HG03103 (cell line): ENCODE measurements at regions not wholly inside any gene's neighbourhood (a gene's known extent, or its start where the extent isn't known, plus 50 kb on each side); places are given as distances from the start of the nearest gene placed in this dataset.

Experiments
- ATAC-seq: cut with Tn5 transposase; IDR thresholded peaks from one replicate; pipeline ENCODE4 v1.9.1; 2021; ENCODE audit warnings: low read depth; ENCODE audit not compliant: unreplicated experiment

DNA sequence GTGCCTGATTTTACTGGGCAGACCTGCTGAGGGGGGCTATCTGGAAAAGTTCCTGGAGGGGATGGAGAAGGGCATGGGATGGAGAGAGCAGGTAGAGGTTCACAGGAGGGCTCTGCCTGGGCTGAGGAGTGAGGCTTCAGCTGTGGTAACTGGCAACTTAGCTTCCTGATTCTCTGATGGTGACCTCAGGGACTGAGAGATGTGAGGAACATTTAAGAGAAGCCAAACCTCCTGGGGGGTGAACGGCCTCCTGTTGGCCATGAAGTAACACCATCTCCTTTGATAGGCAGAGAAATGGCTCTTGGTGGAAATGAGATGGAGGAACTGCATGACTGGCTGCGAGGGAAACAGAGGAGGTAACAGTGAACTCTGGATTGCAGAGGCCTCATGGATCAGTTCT, 97.3 kb upstream of the ROPN1 start:
- ATAC-seq, result no peak

DNA sequence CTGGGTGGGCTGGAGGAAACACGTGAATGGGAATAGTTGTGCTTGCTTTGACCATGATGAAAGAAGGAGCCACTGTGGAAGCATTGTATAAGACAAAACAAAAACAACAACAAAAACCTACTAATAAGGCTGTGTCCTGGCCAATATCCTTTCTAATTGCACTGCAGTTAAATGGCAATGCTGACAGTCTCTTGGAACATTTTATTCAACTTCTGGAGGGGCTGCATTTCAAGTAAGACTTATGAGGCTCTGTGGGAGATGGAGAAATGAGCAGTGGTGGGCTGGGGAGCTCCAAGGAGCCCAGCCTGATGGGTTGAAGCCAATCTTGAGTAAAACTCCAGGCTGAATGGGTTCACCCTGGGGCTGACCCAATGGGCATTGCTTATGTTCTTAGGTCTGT, 99.8 kb upstream of the ROPN1 start:
- no peak for ATAC-seq

DNA sequence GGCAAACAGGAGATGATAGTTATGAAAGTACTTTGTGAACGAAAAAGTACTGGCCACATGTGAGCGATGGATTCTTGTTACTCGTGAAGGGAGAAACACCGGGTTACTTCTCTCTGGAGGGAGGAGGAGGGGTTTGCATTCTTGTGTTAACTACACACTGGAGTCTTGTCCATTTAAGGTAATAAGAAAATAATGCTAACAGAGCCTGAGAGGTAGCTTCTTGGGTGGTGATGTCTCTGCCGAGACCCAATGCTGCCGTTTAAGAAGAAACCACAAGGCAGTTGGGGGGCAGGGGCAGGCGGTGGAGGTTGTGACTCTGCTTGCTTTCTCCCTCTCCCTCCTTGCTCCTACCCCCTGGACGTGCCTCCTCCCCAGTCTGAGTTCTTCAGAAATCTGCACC, 100.9 kb upstream of the ROPN1 start:
- no peak for ATAC-seq

DNA sequence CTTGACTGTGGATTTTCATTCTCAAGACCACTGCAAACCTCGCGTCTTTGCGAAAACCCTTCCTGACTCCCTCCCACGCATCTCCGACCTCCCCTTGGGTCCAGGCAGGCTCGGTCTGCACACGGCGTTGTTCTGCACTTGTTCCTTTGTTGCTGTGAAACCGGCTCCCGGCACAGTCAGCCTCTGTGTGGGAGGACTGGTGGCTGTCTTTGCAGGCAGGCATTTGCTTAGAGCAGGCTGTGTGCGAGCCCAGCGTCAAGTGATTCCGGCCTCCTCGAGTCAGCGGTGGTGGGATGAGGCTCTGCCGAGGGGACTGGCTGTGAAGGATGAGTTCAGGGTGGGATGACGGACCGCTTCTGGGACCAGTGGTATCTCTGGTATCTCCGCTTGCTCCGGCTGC, 102.6 kb upstream of the ROPN1 start:
- ATAC-seq, result no peak

DNA sequence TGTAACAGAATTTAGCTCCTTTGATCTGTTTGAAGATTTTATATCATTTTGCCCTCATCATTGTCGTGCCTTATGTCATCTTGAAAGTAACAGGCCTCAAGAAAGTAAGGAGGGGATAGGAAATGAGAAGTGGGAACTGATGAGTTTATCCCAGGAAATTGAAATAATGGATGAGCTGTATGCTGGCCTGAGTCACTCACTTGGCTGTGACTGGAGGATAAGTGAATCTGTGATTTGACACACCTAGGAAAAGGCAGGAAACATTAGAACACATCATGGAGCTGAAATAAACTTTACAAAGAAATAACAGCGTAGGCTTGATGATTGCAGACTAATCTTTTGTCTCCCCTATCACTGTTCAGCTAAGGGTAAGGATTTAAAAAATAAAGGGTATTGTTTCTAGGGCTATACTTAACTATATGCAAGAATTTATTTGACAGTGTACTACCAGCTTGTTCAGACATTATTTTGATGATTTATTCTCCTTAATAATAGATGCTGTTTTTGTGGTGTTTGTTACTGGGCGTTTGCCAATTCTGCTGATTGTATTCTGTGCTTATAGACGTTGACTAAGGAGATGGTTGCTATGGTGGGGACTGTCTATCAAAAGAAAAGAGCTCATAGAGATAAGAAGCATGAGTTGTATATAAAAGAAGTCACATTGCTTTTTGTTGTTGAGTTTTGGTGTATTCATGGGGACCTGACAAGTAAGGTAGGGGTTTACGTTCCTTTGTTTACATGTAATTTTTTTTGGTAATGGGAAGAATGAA, 105.6 kb upstream of the ROPN1 start:
- no peak for ATAC-seq

DNA sequence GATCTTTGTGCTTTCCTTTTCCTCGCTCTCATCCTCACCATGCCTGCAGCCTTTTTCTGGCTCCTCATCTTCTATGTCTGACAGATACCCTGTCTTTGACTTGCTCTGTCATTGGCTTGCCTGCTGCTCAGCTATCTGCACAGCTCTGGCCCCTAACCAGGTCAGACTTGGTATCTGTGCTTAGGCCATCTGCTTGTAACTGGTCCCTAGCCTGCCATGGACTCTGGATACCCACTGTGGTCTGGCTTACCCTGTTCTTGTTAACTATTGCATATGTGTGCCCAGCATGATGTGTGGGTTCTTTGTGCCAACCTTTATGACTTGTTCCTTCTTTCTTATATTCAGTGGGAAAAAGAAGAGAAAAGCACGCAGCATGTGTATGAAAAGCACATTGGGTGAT, 109.7 kb upstream of the ROPN1 start:
- ATAC-seq, result no peak

DNA sequence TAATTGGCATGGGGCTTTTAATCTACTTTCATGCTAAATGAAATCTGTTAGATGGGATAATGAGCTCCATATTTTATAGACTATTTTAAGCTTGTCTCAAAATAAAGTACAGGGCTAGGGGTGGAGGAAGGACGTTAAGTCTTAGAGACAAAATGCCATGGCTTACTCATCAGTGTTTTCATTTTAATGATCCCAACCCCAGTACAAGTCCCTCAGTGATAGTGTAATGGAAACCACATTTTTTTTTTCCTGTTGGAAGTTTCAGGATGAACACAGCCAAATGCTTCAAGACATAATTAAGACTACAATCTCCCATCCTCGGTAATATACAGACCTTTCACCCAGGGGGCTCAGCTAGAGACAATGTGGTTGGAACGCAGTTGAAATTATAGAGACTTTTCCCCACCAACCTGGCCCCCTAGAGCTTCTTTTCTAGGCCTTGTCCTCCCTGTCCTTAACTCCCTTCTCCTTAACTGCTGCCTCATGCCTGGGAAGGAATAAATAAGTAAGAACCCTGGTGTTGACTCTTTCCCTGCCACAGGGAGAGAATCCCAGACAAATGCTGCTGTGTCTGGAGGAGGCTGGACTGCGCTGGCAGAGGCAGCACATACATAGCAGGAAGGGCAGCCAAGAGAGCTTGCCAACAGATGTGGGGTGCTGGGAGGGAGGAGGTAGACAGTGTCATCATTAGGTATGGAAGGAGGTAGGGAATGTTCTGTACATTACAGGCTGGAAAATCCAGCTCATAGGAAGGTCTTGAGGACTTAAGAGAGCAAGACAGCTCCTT, 115.4 kb upstream of the ROPN1 start:
- ATAC-seq, result no peak

DNA sequence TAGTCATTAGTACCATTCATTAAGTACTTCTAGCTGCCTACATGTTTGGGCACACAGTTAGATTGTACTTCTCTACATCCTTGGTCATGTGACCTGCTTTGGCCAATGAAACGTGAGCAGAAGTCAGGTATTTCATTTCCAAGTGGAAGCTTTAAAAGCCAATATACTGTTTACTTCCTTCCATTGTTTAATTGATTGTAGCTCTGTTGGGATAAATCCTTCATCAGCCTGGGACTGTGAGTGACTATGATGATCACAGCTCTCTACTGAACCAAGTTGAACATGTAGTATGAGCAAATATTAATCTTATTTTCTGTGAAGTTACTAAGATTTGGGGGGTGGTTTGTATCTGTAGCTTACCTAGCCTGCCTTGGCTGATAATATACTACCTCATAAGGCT, 116.5 kb upstream of the ROPN1 start:
- no peak for ATAC-seq

DNA sequence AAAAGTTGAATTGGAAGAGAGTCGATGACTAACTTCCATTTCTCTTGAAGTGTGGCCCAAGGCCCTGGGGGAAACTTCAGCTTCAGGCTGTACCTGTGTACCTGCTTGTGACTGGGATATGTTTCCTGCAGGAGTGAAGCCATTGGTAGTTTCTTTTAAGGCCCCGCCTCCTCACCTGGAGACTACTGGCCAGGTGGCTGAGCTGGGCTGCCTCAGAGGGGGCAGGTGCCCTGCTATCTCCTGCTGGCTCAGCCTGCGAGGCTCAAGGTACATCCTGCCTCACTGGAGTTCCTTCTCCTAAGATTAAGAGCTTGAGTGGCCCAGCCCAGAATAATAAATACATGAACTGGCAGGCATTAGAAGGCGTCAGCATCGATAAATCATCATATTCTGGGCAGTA, 121.6 kb upstream of the ROPN1 start:
- ATAC-seq, result no peak

DNA sequence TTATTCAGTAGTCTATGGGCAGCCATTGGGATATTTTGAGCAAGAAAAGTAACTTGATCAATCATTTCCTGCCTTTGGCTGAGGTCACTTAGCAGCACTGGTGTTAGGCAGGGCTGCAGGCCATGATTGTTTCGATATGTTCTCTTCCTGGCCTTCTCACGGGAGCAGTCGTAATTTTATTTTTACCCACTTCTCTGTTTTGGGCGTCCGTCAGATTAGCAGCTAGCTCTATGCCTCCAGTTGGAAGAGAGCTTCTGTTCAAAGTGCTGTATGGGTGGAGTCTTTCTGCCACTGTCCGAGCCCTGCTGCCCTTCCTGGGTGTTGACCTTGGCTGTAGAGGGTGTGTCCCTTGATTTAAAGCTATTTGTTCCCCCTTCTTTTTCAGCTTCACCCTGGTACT, 123.4 kb upstream of the ROPN1 start:
- no peak for ATAC-seq

DNA sequence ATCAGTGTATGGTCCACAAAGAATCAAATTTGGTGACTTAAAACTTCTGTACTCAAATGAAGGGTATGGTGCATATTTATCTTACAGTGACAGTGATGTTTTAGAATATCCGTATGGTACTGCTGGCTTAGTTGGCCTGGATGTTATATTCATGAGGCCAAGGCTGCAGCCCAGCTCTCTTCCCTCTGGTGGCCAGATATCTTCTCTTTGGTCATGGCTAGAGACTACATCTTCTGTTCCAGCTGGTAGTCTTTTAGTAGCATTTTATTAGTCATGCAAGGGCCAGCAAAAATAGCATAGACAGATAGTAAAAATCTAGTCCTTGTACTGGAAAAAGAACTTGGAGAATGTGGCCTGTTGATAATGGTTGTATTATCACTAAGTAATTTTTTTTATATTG, 124.0 kb upstream of the ROPN1 start:
- no peak for ATAC-seq

DNA sequence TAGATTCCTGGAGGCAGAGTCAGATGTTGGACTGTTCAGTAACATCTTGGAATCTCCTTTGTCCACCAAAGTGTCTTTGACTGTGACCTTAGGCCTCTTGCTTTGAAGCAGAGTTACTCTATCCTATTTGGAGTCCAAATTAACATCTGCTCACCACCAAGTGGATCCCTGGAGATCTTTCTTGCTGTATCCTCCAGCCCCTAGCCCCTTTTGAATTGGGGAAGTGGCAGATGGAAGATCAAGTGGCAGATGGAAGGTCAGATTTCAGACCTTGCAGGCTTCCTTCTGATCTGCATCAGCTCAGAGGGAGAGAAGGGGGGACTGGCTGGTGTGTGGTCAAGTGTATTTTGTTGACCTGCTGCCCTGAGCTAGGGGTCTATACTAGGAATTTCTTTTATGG, 125.0 kb upstream of the ROPN1 start:
- ATAC-seq, result no peak

DNA sequence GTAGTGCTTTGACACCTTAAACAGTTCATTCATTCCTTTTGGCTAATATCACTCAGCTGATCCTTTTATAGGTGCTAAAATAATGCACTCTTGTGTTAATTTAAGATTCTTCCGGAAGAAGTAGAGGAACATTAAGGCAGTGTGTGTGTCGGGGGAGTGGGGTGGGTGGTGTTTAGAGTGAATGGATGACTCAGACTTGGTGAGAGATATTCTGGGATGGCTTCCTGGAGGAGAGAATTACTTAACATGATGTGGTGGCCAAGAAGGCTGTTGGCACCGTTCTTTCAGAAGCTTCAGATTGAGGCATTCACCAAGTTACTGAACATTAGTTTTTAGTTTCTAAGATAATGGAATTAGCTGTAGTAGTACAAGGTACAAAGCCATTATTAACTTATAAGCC, 125.6 kb upstream of the ROPN1 start:
- ATAC-seq, result no peak

DNA sequence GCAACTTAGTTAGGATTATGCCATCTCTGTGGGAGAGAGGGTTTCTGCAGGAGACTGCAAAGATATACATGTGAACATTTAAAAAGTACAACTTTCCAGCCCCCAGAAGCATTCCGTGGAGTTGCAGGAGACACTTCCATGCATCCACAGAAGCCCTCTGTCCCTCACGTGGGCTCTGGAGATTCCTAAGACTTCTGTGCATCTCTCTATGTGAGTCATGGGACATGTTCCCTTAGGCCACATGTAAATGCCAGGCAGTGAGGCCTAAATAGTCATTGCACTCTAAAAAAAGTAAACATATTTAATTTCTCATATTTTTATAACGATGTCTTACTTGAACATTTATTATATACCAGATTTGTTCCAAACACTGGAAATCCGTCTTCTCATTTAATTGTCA, 126.5 kb upstream of the ROPN1 start:
- ATAC-seq, result no peak

DNA sequence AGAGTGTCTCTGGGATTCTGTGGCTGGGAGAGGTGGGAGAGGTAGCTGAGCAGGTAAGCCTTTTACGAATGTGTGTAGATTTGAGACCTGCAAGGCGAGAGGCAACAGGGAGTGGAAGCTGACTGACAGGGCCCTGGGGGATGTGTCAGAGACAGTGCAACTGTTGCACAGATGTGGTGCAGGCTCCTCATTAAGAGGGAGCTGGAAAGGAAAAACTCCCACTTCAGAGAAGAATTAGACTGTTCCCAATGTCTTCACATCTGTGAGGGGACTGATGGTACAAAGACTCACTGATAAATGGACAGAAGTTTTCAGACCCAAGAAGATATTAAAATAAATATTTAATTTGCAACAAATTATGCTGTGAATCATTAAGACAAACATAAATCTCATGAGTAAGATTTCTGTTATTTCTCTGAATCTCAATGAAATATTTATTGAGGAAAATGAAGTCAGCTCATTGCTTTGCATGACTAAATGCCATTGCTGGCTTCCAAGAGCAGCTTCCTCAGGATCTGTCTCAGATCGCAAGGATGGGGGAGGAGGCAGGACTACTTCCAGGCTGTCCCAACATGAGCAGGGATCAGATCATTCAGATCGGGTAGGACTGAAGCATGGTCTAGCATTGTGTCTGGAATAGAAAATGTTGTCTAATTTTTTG, 127.3 kb upstream of the ROPN1 start:
- no peak for ATAC-seq

DNA sequence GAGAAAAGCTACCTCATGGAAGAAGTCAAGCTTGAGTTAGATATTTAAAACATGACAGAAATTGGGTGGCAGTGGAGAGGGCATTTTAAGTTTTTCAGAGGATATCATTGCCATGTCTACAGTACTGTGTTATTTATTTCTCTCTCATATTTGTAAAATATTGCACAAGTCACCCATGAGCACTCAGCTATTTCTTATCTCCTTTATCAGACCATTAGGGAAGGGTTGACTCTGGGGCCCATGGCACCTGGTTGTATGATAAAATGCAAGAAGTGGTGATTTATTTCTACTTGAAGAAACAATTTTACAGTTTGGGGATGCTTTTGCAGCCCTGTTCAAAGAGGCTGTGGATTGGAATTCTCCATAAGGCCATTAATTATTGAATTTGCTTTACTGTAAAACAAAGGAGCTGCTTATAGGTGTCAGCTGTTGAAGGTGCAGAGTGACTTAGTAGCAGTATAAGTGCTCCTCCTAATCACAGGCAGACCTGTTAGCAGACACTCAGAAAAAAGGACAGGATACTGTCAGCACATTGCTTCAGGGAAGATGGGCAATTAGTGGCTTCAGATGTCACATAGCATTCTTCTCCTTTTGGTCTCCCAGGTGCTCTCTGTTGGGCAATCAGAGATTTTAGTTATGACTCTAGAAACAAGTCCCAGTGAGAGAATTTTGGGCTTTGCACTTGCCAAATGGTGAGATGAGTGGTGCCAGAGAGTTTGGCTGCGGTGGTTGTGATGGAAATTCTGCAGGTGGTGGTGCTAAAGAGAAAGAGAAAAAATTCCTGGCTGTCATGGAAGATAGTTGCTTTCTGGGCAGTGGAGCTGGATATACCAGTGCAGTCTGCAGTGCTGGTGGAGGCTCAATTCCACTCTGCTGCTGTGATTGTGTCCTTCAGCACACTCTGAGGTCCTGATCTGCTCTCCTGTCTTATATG, 129.7 kb upstream of the ROPN1 start:
- no peak for ATAC-seq

DNA sequence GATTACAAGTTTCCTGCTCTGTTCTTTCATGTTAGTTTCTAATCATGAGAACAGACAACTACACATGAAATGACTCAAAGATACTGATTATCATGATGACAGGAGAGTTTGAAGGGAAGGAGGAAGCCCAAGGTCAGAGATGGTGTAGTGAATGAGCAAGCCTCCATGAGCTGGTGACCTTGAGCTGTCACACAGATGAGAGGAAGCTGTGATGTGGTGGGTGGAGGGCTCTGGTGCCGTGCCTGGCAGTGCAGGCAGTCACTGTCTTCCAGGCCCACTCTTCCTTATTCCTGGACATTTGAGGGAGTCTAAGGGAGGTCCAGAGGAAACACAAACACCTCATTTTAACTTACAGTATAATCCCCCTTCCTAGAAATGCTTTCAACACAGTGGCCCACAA, 133.4 kb upstream of the ROPN1 start:
- no peak for ATAC-seq

DNA sequence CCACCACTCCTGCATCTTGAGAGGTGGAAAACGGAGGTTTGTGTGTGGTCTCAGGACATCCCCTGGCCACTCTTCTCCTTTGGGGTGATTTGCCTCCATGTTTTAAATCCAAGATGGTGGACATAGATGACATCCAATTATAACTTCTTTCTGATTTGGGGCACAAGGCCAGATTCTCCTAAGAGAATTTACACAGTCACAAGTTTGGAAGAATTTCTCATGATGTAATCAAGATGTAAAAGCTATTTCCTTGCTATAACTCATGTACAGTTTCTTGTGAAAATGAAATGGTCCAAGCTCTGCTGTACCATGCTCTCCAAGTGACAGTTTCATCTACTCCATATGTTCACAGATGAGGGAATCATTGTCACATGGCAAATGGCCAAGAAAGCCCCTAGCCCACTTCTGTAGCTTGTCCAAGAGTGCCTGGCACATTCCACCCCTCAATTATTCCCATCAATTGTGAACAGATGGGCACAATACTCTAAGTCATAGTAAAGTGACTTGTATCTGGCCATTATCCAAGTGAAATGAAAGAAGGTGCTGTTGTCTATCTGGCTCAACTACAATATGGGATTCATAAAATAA, 134.6 kb upstream of the ROPN1 start:
- no peak for ATAC-seq

DNA sequence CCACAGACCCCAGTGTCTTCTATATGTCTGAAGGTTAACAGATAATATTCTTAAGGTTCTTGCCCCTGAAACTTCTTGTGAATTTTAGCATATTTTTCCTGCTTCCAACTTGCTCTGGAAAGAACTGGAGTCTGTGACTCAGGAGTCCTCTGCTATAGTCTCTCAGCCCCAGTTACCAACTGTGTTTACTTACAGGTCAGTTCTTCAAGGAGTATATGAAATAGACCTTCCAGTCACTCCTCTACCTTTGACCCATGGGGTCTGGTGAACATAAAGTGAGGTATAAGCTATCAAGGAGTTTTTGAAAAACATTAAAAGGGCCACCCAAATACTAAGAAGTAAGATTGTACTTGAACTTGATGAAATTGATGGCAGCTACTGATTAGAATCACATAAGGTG, 139.2 kb upstream of the ROPN1 start:
- ATAC-seq, result no peak

DNA sequence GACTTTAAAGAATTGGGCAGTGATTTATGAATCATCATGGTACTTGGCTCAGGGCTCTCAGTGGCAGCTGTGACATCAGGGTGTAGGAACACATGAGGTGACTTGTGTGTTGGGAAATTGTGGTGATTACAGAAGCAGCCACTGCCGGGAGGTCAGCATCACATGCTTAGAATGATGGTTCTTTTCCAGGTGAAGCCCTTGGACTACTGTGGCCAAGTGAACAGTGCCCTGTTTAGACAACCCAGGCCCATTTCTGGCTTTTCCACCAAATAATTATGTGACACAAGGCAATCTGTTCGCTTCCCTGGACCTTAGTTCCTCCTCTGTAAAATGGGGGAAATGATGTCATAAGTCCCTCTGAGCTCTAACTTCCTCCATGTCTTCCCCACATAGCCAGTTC, 139.7 kb upstream of the ROPN1 start:
- ATAC-seq, result no peak
